ENCODE measurements at regions not wholly inside any gene's neighbourhood (a gene's known extent, or its start where the extent isn't known, plus 50 kb on each side); places are given as distances from the start of the nearest gene placed in this dataset.

GRCh38 chr2:59575191-59575590 lies 978.3 kb downstream of the BCL11A start:
- no peak for DNase-seq

GRCh38 chr2:59572227-59572626 lies 981.2 kb downstream of the BCL11A start:
- peak; percentile 41 for DNase-seq

GRCh38 chr2:59570818-59571217 lies 982.6 kb downstream of the BCL11A start:
- DNase-seq = no peak

- no peak for DNase-seq
Observed at GRCh38 chr2:59569124-59569523, 984.3 kb downstream of the BCL11A start.

- DNase-seq = no peak
Observed at GRCh38 chr2:59568461-59568860, 985.0 kb downstream of the BCL11A start.

GRCh38 chr2:59567151-59567550 lies 986.3 kb downstream of the BCL11A start:
- DNase-seq = no peak

GRCh38 chr2:59566739-59567138 lies 986.7 kb downstream of the BCL11A start:
- no peak for DNase-seq

GRCh38 chr2:59561281-59561680 lies 992.2 kb downstream of the BCL11A start:
- DNase-seq = no peak

- DNase-seq = no peak
Observed at GRCh38 chr2:59560769-59561168, 992.7 kb downstream of the BCL11A start.

GRCh38 chr2:59540864-59541263 lies 1012.6 kb downstream of the BCL11A start:
- no peak for DNase-seq

GRCh38 chr2:59538398-59538911 lies 1015.0 kb downstream of the BCL11A start:
- DNase-seq = no peak

GRCh38 chr2:59532808-59533207 lies 1020.6 kb downstream of the BCL11A start:
- DNase-seq = no peak

GRCh38 chr2:59530258-59530657 lies 1023.2 kb downstream of the BCL11A start:
- DNase-seq = no peak

GRCh38 chr2:59529726-59530125 lies 1023.7 kb downstream of the BCL11A start:
- DNase-seq = peak; percentile 1

GRCh38 chr2:59528525-59528924 lies 1024.9 kb downstream of the BCL11A start:
- no peak for DNase-seq

- no peak for DNase-seq
Observed at GRCh38 chr2:59502981-59503380, 1050.5 kb downstream of the BCL11A start.

- DNase-seq = no peak
Observed at GRCh38 chr2:59490994-59491393, 1062.5 kb downstream of the BCL11A start.

- DNase-seq = no peak
Observed at GRCh38 chr2:59490192-59490591, 1063.3 kb downstream of the BCL11A start.

GRCh38 chr2:59484673-59485072 lies 1068.8 kb downstream of the BCL11A start:
- DNase-seq = no peak

- no peak for DNase-seq
Observed at GRCh38 chr2:59463426-59463825, 1090.0 kb downstream of the BCL11A start.

- DNase-seq = no peak
Observed at GRCh38 chr2:59462422-59463197, 1090.8 kb downstream of the BCL11A start.

GRCh38 chr2:59461127-59461526 lies 1092.3 kb downstream of the BCL11A start:
- DNase-seq = no peak

GRCh38 chr2:59458800-59459199 lies 1094.7 kb downstream of the BCL11A start:
- no peak for DNase-seq

- no peak for DNase-seq
Observed at GRCh38 chr2:59456285-59456684, 1097.2 kb downstream of the BCL11A start.
